Upper lobe of left lung (tissue), 4 donors: ENCODE measurements at regions not wholly inside any gene's neighbourhood (a gene's known extent, or its start where the extent isn't known, plus 50 kb on each side); places are given as distances from the start of the nearest gene placed in this dataset.

Source experiments
- POLR2A ChIP-seq, 4 donors: fragments of 450-650 bp; IDR thresholded peaks; one replicate each; pipeline ENCODE4 v1.5.1; 2016 to 2017; ENCODE audit warnings: antibody characterized with exemption in 4 of 4, mild to moderate bottlenecking in 2 of 4
- POLR2AphosphoS5 ChIP-seq, 2 donors: sonication (generic); formaldehyde crosslinking; IDR thresholded peaks; one replicate each; pipeline ENCODE4 v1.5.1; 2017; ENCODE audit warnings: antibody characterized with exemption in 2 of 2
- TF ChIP-seq, protein P1 (sequence below), 6 experiments: fragments of 450-650 bp in 4 of 6; fragments of 200-600 bp in 2 of 6; sonication (generic) in 2 of 6; IDR thresholded peaks; one replicate each; pipeline ENCODE4 v1.5.1; 2016 to 2019; ENCODE audit warnings: antibody characterized with exemption in 6 of 6

GRCh38 chr10:124346831-124347230 is 71.9 kb downstream of the OAT start:
- TF ChIP-seq, protein P1, sequence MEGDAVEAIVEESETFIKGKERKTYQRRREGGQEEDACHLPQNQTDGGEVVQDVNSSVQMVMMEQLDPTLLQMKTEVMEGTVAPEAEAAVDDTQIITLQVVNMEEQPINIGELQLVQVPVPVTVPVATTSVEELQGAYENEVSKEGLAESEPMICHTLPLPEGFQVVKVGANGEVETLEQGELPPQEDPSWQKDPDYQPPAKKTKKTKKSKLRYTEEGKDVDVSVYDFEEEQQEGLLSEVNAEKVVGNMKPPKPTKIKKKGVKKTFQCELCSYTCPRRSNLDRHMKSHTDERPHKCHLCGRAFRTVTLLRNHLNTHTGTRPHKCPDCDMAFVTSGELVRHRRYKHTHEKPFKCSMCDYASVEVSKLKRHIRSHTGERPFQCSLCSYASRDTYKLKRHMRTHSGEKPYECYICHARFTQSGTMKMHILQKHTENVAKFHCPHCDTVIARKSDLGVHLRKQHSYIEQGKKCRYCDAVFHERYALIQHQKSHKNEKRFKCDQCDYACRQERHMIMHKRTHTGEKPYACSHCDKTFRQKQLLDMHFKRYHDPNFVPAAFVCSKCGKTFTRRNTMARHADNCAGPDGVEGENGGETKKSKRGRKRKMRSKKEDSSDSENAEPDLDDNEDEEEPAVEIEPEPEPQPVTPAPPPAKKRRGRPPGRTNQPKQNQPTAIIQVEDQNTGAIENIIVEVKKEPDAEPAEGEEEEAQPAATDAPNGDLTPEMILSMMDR (IDR thresholded peaks at IDR 0.05) = no peak
- TF ChIP-seq POLR2A (IDR thresholded peaks at IDR 0.05) = no peak
- TF ChIP-seq POLR2AphosphoS5 (IDR thresholded peaks at IDR 0.05) = no peak
